ENCODE measurements at regions not wholly inside any gene's neighbourhood (a gene's known extent, or its start where the extent isn't known, plus 50 kb on each side); places are given as distances from the start of the nearest gene placed in this dataset.

DNA sequence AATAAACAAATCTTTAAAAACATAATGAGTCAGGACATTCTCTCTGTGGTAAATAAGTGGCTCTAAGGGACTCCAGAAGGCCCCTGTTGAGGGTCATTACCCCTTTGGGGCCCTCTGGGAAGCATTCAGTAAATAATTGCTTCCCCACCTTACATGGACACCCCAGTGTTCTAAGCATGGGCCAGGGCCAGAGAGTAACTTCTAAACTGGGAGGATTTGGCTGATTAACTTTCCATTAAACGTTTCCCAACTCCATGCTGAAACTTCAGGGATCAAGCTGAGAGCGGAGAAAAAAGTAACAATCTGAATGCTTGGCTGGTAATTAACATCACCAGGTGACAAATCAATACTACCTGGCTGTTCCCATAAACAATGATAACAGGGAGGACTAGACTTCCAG lies 783.9 kb upstream of the LRRC4C start:
- TF ChIP-seq POLR2AphosphoS5 (IDR thresholded peaks at IDR 0.05; ENCODE audit: low read depth, low read length) (no peak), POLR2A (IDR thresholded peaks at IDR 0.05; ENCODE audit: low read depth, low read length) (no peak)

Data from GM12891 (cell line).